HG02884 (cell line): ENCODE measurements at regions not wholly inside any gene's neighbourhood (a gene's known extent, or its start where the extent isn't known, plus 50 kb on each side); places are given as distances from the start of the nearest gene placed in this dataset.

Experiments used
- ATAC-seq: cut with Tn5 transposase; IDR thresholded peaks from one replicate; pipeline ENCODE4 v1.9.1; 2021; ENCODE audit warnings: mild to moderate bottlenecking, moderate library complexity; ENCODE audit not compliant: unreplicated experiment

GRCh38 chr11:119550053-119550752 is 127.2 kb upstream of the THY1 start:
- ATAC-seq: no peak

GRCh38 chr11:119547511-119547910 is 124.5 kb upstream of the THY1 start:
- no peak for ATAC-seq

- no peak for ATAC-seq
These were observed 123.3 kb upstream of the THY1 start for GRCh38 chr11:119545978-119546915.

GRCh38 chr11:119540370-119541125 is 117.6 kb upstream of the THY1 start:
- no peak for ATAC-seq

- ATAC-seq: no peak
These were observed 116.6 kb upstream of the THY1 start for GRCh38 chr11:119539583-119539982.

- ATAC-seq: no peak
These were observed 115.8 kb upstream of the THY1 start for GRCh38 chr11:119538753-119539152.

GRCh38 chr11:119537306-119538253 is 114.6 kb upstream of the THY1 start:
- ATAC-seq: no peak

GRCh38 chr11:119536801-119537200 is 113.8 kb upstream of the THY1 start:
- ATAC-seq: no peak

DNA sequence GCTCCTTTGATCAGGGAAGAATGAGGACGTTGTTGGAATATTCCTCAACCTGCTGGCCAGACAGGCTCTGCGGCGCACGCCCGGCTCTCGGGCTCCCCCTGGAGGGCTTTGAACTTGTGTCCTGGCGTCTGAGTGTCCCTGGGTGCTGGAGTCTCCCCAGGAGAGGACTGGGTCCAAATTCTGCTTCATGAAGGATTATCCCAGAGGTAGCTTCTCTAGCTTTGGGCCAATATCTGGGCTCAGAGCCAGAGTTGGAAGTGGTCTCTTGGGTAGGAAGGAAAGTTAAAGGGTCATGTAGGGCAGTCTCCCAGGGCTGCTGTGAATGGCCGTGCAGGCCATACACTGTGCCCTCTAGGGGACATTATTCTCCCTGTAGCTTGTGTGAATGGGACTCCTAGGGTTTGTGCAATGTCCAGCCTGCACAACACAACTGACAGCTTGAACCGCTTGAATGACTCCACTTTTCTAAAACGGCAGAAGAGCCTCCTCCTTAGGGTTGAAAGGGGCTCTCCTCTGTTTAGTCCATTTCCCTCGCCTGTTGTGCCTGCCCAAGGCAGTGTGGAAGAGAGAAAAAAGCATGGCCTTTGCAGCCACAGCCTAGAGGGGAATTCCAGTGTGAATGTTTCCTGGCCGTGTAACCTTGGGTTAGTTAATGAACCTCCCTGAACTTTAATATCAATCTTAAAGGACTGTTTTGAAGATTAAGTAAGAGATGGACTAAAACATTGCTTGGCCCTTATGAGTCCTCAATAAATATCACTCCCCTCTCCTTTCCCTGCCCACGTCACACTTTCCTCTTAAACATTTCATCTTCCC is 111.2 kb upstream of the THY1 start:
- no peak for ATAC-seq

DNA sequence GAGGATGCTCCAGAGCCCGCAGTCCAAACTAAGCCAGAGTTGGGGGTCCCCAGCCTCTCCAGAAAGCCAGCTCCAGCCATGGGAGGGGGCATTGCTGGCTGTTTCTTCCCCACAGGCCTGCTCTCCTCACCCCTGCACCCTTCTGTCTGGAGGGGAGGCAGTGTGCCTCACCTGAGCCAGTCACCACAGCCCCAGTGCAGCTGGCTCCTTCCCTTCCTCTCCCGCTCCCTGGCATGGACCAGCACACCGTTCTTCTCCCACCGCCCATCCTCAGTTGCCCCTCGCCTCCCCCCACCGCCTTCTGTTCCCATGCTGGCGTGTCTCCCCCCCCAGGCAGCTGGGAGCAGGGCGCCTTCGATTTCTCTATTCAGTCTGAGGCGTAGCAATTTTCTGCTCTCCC is 110.5 kb upstream of the THY1 start:
- ATAC-seq: no peak

DNA sequence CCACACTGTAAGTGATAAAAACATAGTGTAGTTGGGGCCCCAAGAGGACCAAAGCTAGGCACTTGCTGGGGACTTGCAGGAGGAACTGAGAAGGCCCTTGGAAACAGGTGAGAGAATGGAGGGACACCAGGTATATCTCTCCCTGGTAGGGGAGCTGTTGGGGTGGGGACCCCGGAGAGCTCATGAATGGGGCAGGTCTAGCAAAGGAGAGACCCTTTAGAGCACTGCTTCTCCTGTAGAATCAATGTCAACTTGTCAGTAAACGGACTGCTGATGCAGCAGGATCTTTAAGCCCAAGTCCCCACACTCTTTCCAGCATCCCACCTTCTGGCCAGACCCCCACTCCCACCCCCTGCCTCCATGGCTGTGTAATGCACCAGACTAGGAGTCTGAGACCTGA is 109.6 kb upstream of the THY1 start:
- ATAC-seq: no peak

DNA sequence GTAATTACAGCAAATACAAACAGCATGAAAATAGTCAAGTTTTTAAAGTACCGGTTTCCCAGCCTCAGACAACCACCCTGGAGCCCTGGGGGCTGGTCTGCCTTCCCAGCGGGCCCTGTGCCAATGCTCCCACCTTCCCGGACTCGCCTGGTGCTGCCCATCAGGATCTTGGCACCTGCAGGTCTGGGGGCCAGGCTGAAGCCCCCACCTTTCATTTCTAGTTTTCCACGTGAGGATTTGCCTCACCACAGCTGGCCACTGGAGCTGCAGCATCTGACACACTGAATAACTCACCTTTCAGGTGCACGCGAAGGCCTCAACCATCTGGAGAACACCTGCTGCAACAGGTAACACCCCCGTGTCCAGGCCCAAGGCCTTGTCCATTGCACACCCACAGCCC is 108.7 kb upstream of the THY1 start:
- ATAC-seq: no peak

GRCh38 chr11:119531056-119531455 is 108.1 kb upstream of the THY1 start:
- ATAC-seq: no peak

DNA sequence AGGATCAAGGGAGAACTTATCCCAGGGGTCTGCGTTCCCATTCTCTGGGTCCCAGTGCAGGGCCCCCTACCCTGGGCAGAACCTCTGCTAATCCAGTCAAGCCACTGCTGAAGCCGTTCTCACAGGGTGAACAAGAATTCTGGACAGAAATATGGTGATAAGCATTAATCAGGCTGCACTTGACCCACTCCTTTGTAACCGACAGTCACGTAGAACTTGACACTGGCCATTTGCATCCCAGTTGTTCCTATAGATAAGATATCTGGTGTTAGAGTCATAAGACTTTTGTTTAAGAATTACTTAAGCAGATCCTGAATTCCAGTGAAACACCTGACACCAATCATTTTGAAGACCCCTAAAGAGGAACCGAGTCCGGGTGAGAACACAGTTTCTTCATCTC is 107.5 kb upstream of the THY1 start:
- ATAC-seq: no peak

DNA sequence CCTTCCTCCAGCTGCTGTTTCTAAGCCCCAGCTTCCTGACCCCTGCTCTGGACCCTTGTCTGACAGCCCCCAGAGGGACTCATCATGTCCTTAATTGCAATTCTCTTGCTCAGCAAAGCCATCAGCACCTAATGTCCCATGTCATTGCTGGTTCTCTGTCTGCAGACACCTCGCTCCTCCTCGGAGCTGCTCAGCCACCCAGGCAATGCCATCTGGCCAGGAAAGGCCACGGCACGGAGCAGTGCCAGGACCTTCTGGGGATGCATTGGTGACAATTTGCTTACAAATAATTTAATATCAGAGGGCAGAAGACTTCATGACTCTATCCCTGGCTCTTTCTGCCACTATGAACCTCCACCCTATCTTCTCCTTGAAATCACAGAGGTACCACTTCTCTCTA is 107.0 kb upstream of the THY1 start:
- no peak for ATAC-seq

DNA sequence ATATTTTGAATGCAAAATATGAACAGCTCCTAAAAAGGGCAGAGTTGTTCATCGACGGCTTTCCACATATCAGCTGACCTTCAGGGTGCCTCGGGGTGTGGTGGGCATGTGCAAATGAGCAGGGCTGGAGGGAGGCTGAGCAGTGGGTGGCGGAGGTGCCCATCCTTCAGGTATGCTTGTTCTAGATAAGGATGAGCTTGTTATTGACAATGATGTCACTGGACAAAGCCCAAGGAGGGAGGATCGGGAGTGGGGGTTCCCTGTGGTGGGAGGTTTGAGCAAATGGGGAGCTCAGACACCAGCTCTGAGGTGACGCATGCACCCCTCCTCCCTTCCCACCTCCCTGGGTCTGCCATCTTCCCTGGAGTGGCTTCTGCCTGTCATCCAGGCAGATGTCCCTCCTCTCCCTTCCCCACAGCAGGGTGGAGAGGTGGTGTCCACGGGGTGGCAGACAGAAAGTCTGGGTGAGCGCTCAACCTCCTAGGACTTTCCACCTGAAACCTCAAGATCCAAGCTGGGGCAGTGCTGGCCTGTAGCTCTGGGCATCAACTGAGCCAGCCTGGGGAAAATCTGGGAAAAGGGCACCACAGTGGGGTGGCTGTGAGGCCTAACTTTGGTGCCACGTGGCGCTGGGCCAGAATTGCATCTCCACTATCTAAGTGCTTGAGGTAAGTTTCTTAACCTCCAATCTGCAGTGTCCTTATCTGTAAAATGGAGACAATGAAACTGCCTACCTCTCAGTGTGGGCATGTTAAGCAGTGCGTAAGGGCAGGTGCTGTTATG is 106.3 kb upstream of the THY1 start:
- no peak for ATAC-seq

- no peak for ATAC-seq
These were observed 102.9 kb upstream of the THY1 start for GRCh38 chr11:119525867-119526196.

GRCh38 chr11:119525180-119525866 is 102.4 kb upstream of the THY1 start:
- ATAC-seq: no peak
